HG03565 (cell line): ENCODE measurements at regions not wholly inside any gene's neighbourhood (a gene's known extent, or its start where the extent isn't known, plus 50 kb on each side); places are given as distances from the start of the nearest gene placed in this dataset.

ENCODE experiments used
- ATAC-seq: cut with Tn5 transposase; IDR thresholded peaks from one replicate; pipeline ENCODE4 v1.9.1; 2021; ENCODE audit warnings: mild to moderate bottlenecking, moderate library complexity; ENCODE audit not compliant: unreplicated experiment

DNA sequence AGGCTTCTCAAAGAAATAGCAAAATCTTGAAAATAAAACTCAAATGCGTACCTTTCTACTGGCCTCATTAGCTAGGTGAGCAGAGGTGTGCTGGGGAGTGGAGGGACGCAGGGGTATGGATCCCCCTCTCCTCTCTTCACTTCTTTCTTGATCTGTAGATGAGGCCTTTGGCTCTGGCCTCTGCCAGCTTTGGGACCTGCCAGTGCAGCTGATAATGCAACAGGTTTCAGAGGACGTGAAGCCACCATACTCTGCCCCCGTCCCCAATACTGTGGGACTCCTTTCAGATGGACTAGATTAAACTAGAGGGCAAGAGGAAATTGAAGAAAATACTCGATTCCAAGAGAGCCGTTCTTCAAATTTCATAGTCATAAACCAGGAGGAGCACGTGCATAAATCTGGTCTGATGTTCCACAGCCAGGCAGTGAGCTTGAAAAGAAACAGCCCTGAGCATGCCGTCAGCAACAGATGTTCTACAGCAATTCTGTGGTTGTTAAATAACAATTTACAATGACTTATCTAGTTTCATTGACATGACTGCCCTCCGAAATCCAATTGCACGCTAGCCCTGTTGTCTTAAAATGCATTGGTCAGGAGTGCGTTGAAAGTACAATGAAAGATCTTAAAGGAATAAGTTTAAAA, 245.3 kb upstream of the FOXQ1 start:
- no peak for ATAC-seq

DNA sequence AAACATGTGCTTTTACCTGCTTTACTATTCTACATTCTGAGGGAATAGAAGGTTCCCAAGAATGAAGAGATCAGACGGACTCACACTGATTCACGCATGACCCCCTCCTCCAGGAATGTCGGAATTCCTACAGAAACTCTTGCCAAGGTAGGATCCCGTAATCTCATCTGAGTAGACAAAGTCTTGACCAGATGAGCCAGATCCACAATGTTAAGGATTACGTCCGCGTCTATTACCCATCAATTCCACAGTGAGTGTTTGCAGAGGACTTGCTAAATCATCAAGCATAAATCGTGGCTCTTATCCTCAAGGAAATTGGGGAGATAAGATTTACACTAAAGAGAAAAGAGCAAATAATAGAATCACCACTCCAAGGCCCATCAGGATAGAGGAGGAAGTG, 245.9 kb upstream of the FOXQ1 start:
- ATAC-seq, result no peak

DNA sequence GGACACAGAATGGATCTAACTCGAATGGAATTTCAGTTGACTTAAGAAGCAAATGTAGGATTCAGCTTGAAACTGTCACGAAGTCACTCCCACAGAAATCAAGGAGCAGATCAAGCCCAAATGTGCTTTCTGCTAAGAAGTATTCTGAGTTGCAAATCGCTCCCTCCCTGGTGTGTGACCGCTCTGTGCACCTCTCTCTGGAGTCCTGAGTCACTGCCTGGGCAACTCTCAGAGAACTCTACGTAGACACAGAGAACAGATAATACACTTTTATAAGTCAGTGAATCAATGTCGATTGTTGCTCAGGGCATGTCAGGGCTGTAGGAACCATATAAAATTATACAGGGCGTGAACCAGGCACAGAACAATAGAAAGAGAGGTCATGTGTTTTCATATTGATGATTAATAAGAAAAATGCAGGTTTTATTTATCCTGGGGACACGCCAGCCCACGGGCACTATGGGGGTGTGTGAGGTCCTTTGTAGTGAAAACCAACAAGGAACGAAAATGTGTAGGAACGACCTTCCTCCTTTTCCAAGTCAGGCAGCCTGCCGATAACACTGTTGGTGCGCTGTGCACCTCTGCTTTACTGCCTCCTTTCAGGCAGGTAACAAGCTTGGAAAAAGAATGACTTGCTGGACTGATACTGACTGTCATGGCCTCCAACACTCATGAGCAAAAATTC, 248.1 kb upstream of the FOXQ1 start:
- no peak for ATAC-seq

DNA sequence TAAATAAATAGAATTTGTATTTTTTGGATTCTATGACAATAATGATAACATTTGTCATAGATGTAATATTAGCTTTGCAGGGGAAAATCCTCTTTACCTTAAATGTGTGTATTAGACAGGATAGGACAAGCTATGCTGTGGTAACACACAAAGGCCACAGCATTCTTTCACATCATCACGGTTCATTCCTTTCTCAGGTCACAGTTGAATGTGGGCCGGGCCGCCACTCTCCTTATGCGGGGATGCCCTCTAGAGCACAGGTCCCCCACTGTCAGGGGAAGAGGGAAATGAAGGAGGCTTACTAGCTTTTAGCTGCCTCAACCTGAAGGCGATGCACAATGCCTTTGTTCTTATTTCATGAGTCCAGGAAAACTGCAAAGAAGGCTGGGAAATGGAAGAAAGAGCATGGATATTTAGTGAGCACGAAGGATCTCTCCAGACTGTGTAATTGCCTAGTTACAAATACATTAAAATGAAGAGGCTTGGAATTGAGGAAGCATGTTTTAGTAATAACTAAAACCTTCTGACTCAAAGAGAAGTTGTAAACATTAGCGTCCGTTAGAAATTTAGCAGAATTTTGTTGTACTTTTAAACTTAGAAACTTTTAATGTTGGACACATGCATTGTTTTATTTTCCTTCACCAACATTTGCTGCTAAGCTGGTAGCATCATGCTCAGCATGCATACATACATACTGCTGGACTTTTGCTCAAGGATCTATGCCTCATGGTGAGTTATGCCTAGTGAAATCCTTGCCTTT, 248.9 kb upstream of the FOXQ1 start:
- no peak for ATAC-seq

DNA sequence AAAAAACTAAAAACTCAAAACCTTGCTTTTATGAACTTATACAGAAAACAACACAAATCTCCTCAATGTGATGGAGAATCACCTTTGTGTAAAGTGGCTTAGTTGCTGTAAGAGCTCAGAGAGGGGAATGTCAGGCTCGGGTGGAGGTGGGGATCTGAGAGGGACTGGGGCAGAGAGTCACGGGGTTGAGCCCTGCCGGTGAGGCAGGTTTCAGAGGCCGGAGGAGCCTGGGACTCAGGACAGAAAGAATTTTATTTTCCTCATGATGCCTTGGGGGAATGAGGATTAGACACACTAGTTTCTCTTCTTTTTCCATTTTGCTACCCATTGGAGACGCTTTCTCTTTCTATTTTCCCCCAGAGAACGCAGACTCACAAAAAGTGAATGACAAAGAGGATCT, 252.3 kb upstream of the FOXQ1 start:
- no peak for ATAC-seq

DNA sequence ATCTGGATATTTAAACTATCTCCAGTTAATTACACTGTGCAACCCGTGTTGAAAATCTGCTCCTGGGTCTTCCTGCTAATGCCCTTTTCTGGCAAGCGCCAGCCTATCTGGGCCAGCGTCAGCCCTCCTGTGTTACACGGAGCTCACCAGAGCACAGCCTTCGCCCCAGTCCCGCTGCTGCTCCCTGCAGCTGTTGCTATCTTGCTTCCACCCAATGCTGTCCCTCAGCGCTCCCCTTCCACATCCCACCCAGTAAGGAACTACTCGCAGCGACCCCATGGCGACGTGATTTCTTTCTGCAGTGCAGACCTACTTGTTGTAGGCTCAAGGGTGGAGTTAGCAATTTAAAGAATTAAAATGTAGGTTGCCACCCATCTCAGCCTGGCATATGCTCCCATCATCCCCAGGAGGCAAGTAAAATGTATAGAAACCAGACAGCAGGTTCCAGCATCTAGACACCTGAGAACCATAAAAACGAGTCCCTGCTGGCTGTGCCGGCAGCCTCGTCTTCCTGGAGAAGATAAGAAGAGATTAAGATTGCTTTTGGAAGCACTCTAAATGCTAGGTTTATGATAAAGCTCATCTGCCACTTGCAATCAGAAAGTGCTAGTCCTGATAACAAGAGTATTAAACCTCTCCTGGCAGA, 254.3 kb upstream of the FOXQ1 start:
- no peak for ATAC-seq

DNA sequence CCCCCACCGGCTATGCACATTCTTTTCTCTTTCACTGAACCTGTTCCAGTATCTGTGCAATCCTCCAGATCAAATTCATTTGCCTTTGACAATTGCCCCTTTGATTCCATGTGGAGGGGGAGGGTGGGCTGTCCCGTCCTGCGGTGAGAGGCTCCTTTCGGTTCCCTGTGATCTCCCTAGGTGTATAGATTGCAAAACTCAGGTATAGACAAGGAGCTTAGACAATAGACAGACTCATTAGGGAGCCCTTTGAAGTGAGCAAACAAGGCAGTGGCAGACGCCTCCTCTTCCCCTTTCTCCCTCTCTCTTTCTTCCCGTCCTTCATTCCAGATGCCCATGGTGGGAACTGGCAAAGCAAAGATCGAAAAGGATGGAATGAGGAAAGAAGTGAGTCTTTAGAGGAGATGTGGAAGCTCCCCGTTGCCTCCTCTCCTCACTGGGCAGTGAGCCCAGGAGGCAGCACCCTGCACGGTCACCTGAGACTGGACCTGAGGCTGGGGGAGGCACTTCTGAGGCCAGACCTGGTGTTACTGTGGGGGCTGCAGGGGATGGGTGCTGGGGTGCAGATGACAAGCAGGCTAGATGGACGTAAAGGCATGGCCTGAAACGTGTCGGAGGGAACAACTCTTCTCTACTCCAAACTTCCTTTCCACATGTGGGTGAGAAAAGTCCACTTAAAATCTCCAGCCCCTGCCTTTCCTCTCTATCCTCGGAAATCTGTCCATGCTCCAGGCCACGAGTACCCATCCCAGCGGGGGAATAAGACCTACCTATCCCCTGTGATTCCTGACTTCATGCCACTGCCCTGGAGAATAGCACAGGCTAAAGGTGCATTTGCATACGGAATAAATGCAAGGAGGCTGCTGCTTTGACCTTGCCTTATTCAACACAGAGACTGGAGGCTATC, 256.6 kb upstream of the FOXQ1 start:
- ATAC-seq, result no peak

DNA sequence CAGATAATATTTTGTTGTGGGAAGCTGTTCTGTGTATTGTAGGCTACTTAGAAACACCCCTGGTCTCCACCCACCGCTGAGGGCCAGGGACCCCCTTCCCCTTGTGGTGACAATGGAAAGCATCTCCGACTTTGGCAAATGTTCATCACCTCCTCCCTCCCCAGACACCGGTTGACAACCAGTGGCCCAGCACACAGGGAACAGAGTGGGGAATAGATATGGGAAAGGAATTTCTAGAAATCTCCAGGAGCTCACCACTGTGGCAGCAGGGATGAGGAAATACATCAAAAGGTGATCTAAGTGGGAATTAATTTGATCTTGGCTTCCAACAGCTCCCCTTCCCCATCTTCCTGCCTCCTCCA, 257.3 kb upstream of the FOXQ1 start:
- no peak for ATAC-seq

DNA sequence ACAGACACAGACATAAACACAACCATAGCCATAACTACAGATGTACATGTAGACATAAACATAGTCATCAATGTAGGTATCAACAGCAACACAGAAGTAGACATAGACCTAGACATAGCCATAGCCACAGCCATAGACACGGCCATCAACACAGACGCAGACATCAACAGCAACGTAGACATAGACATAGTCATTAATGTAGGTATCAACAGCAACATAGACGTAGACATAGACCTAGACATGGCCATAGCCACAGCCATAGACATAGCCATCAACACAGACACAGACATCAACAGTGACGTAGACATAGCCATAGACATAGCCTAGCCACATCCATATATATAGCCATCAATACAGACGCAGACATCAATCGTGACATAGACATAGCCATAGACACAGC, 258.3 kb upstream of the FOXQ1 start:
- ATAC-seq, result no peak

DNA sequence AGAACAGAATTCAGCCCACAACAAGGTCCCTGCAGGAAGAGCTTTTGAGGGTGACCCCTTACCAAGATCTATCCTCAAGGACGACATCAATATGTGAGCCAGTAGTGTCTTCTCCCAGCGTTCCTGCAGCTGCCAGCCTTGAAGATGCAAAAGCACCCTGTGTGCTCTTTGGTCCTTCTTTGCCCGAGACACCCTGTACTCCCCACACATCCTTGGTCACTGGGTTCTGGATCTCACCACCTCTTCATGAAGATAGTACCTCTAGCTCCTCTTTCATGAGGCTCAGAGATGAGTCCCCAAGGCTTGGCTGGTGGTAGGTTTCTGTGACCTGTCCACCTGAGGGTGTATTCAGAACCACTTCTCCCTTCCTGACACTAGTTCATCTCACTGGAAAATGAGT, 259.6 kb upstream of the FOXQ1 start:
- ATAC-seq, result no peak

DNA sequence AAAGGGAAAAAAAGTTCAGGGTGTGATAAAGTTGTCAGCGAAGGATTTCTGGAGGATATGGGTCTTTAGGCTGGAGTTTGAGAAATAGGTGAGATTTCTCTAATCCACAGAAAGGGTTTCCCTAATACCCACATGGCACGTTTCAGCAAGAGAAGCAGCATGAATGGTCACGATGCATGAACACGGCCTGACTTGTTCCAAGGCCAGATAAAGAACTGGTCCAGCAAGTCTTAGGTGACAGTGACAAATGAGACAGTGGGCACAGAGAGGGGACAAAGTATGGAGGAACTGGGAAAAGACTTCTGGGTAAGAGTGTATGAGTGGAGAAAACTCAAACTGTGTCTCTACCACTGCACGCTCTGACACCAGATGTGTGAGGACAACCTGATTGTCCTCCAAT, 262.0 kb upstream of the FOXQ1 start:
- no peak for ATAC-seq

DNA sequence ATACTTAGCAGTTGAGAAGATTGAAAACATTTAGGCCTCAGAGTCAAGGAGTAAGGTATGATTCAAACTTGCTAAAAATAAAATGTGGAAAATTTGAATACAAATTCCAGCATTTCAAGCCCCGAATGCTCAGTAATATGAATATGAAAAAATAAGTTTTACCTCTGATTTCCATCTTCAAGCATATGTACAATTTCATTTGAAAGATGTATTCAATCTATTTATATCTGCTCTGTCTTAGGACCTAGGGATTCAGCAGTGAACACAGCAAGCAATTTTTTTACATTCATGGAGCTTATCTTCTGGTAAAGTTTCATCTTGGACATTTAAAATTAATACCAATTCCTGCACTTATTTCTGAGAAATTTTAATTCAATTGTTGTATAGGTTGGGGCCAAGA, 262.7 kb upstream of the FOXQ1 start:
- ATAC-seq, result no peak

DNA sequence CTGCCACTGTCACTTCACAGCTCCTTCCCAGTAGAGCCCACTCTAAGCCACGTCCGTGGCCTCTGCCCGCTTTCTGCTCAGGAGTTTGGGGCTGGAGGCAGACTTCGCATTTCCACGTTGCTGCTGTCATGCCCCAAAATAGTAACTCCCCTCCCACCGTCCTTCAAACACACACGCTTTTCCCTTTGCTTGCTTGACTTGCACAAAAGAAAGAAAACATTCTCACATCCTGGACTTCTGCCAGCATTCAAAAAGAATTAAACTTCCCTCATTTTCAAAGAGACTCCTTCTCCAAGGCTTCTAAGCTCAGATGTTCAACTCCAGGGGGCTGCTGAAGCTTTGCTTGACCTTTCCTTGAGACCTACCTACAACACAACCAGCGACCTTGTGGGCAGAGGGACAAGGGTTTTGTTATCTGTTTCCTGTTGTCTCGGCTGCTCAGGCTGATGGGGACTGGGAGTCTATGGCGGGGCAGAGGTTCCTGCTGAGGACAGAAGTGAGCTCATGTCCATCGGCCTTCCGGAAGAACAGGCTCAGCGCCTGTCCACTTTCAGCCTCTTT, 263.8 kb upstream of the FOXQ1 start:
- no peak for ATAC-seq

DNA sequence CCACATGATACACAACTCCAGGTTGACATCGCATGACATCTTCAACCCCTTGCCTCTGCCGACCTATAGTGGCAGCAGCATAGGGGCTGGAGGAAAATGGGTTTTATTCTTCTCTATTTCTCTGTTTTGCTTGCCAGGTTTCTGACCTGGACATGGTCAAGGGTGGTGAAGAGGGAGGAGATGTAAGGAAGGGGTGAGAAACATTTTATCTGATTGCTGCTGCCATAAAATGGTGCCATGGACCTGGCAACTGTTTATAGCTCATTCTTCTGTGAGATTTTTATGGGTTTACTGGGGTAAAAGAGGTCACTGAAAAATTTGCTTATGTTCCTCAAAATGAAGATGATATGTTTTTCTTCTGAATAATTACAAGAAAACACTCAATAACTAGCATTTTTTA, 266.7 kb upstream of the FOXQ1 start:
- ATAC-seq, result no peak

DNA sequence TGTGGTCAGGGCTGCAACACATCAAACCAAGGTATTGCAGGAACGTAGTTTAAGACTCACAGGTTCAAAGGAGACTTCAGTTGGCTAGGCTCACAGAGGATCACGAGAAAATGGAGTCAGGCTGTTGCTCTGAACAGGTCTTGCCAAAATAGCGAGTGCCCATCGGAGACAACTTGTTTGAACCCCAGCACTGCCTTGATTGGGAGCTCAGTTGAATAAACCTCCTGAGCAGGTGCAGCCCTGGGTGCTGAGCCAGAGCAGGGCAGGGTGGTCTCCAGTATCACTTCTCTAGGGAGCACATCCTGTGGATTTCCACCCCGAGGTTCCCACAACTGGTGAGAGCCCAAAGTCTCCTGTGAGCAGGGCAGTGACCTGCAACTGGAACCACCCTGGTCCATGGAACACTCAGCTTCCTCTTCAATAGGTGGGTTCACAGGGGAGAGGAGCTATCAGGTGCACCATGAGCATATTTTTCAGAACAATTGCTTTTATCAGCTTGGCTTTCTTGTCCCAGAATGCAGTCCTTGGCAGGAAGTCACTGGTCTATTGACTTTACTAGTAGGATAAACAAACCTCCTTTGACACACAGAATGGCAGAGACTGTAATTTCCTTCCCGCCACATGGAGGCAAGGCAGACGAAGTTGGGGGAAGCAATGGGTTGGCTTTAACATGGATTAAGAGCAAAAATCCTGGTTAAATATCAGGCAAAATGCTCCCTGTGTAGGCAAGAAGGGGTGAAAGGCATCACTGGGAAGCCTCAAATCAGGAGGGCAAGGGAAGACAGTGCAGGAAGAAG, 267.7 kb upstream of the FOXQ1 start:
- ATAC-seq, result no peak

DNA sequence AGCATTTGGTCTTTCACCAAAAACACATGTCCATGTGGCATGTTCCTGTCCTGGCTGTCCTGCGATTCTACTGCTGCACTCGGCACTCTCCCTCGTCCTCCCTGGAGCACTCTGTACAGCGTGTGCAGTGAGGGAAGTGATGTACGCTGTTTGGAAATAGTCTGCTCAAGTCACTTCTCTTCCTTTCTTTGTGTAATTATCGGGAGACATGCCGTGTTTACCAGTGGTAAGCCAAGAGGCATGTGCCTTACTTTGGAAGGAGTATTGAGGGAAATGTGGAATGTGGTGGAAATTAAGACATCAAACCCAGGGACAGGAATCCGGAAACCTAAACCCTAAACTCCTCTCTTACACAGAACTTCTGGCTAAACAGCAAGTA, 268.5 kb upstream of the FOXQ1 start:
- ATAC-seq, result no peak

DNA sequence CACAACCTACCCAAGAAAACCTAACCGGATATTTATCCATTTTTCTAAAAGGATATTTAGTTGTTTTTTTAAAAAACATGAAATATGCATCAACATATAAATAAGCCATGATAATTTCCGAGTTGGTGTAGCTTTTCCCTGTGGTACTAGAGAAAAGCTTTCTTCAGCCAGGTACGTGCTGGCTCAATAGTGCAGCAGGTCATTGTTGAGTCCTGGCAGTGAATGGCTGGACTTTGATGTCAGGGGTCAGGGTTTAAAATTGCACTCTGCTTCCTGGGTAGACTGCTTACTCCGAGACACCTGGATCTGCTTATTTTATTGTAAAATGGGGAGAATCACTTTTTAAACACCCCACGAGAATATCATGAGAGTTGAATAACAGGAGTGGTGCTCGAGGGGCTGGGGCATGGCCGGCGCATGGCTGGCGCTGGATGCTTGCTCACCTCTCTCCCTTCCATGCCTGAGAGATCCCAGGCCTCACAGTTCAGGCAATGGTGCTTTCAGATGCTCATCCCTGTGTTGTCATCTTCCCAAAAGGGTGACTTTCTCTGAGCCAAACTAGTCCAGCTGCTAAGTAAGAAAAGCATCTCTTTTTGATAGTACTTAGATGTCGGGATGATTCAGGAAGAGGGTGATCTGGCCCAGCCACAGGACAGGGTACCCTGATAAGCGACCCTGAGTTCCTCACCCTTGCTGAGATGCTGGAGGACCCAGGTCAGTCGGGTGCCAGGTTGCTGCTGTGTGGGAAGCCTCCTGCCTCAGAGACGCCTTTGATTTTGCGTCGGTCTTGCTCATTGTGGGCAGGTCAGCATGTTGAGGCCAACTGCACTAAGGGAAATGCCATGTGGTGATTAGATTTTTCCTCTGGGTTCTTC, 269.1 kb upstream of the FOXQ1 start:
- no peak for ATAC-seq

DNA sequence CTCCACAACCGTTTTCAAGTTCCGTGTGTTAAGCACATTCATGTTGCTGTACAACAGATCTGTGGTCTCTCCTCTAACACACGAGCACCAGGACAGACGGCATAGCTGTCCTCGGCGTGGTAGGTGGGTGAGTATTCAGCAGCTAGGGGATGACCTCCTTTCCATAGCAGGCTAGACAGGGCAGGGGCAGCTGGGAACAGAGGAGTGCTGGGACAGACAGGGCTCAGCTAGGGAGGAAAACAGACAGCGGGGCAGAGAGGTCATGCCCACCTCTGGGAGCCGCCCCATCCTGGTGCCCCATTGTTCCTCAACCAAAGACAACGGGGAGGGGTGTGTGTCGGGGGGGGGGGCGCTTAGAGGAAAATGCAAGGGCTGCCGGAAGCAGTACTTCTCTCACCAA, 271.5 kb upstream of the FOXQ1 start:
- ATAC-seq, result no peak

DNA sequence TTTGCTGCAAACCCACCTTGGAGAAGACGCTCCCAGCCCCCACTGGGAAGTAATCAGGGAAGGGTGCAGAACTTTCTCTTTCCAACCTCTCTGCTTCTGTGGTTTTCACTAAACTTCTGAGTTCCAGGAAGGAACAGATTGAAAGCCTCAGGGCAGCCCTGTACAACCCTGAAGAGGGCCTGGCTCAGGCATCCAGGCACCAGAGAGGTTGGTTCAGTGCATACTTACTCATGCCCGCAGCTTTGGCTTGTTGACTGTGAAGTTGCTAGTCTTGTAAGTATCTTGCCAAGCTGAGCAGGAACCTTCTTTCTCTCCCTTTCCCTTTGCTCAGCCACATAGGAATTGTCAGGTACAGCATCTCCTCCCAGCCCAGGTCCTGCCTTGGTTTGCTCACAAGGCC, 272.2 kb upstream of the FOXQ1 start:
- ATAC-seq, result no peak
